ENCODE measurements at regions not wholly inside any gene's neighbourhood (a gene's known extent, or its start where the extent isn't known, plus 50 kb on each side); places are given as distances from the start of the nearest gene placed in this dataset.
"Not testable (repeated sequence)": the region's sequence is repeated elsewhere in the genome, so short reads cannot be mapped to it uniquely, and the experiment has no call there.

DNA sequence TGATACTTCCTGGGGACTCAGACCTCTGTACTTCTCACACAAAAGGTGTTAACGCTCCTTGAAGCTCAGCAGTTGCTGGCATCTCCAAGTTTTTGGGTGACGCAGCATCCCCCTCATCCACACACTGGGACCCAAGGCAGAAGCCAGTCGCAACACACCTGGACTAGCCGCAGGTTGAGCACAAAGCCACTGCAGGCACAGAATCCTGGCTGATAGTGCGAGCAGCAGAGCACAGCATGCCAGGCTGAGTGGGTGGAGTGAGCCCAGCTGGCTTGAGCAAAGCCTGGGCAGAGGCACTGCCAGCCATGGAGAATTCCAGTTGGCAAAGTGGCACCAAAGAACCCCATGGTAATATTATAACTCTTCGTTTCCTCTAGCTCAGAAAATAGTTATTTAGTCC lies 873.2 kb upstream of the NDST4 start:
- H3K27ac ChIP-seq (ENCODE audit: low read depth, low read length): no peak overlapping the region
- peaks cover 22% of the 10 kb centered on the region for H3K9me3 ChIP-seq (ENCODE audit: control insufficient read depth, insufficient read depth, low read length)
- no peak for DNase-seq (ENCODE audit: low read depth, low spot score)
- TF ChIP-seq CTCF (IDR thresholded peaks at IDR 0.05; ENCODE audit: low read depth, low read length): no peak
- POLR2A ChIA-PET: no interaction called here
- H3K27me3 ChIP-seq (ENCODE audit: control insufficient read depth, insufficient read depth, low read length): no peaks in the 10 kb centered on the region
- CTCF ChIA-PET: no interaction called here
- no peak overlapping the region for H3K4me3 ChIP-seq (ENCODE audit: low read depth, low read length)

GRCh38 chr4:115975421-115976001 lies 862.1 kb upstream of the NDST4 start:
- H3K27ac ChIP-seq (ENCODE audit: low read depth, low read length); H3K27me3 ChIP-seq (ENCODE audit: control insufficient read depth, insufficient read depth, low read length); CTCF ChIA-PET; H3K4me3 ChIP-seq (ENCODE audit: low read depth, low read length); POLR2A ChIA-PET; H3K9me3 ChIP-seq (ENCODE audit: control insufficient read depth, insufficient read depth, low read length); DNase-seq (ENCODE audit: low read depth, low spot score): not testable (repeated sequence)

DNA sequence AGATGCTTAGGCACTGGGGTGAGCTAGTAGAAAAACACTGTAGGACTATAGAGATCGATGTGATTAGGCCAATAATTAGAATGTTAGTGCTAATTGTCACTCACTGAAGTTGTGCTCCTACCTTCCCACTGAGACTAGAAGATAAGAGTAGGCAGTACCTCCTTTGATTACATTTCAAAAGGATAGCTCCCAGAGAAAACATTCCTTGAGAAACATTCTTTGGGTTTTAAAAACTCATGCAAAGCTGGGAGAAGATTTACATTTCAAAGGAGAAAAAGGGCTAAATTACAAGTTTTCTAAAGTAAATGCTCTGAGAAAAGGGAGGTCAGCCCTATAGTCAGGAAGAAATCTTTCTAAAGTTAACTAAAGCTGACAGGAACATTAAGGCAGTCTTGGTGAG lies 860.3 kb upstream of the NDST4 start:
- Histone ChIP-seq H3K4me3 (ENCODE audit: low read depth, low read length) (no peak overlapping the region), H3K9me3 (ENCODE audit: control insufficient read depth, insufficient read depth, low read length) (peaks cover 3% of the 10 kb centered on the region; the same call in 1 of the 2 replicates)

DNA sequence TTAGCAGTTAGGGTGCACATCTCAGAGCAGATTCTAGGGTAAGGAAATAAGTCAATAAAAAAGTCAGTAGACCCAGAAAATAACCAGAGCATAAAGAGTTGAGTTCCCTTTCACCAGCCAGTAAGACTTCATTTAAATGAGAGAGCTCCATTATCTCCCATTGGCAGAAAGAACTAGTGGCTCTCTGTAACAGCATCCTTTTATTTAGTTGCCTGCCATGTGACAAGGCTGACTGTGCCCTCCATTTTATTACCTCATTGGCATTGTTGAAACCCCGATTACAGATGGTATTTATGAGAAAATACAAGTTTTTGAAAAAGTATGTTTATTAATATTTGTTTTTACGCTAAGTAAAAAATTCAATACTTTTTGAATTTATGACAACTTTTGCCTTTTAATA lies 859.5 kb upstream of the NDST4 start:
- CTCF ChIA-PET: no interaction called here
- Histone ChIP-seq H3K9me3 (ENCODE audit: control insufficient read depth, insufficient read depth, low read length) (peaks cover 3% of the 10 kb centered on the region; the same call in 1 of the 2 replicates), H3K27ac (ENCODE audit: low read depth, low read length) (no peak overlapping the region), H3K27me3 (ENCODE audit: control insufficient read depth, insufficient read depth, low read length) (no peaks in the 10 kb centered on the region), H3K4me3 (ENCODE audit: low read depth, low read length) (no peak overlapping the region)
- POLR2A ChIA-PET: no interaction called here
- no peak for TF ChIP-seq CTCF (IDR thresholded peaks at IDR 0.05; ENCODE audit: low read depth, low read length)
- no peak for DNase-seq (ENCODE audit: low read depth, low spot score)

More for the DNA sequence above, 860.3 kb upstream of the NDST4 start:
- Histone ChIP-seq H3K27me3 (ENCODE audit: control insufficient read depth, insufficient read depth, low read length) (no peaks in the 10 kb centered on the region), H3K27ac (ENCODE audit: low read depth, low read length) (no peak overlapping the region)
- CTCF ChIA-PET: no interaction called here
- no peak for TF ChIP-seq CTCF (IDR thresholded peaks at IDR 0.05; ENCODE audit: low read depth, low read length)
- POLR2A ChIA-PET: no interaction called here
- DNase-seq (ENCODE audit: low read depth, low spot score): no peak

DNA sequence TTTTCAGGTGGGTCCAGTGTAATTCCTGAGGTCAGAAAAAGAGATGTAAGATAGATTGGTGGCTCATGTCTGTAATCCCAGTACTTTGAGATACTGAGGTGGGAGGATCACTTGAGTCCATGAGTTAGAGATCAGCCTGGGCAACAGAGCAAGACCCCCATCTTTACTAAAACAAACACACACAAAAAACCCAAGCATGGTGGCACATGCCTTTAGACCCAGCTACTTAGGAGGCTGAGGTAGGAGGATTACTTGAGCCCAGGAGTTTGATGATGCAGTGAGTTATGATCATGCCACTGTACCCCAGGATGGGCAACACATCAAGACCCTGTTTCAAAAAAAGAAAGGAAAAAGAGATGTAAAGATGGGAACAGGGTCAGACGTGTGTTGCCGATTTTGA lies 857.4 kb upstream of the NDST4 start:
- TF ChIP-seq CTCF (IDR thresholded peaks at IDR 0.05; ENCODE audit: low read depth, low read length): no peak
- no peak for DNase-seq (ENCODE audit: low read depth, low spot score)
- POLR2A ChIA-PET: no interaction called here
- Histone ChIP-seq H3K27me3 (ENCODE audit: control insufficient read depth, insufficient read depth, low read length) (no peaks in the 10 kb centered on the region), H3K9me3 (ENCODE audit: control insufficient read depth, insufficient read depth, low read length) (peaks cover 3% of the 10 kb centered on the region; the same call in 1 of the 2 replicates), H3K4me3 (ENCODE audit: low read depth, low read length) (no peak overlapping the region), H3K27ac (ENCODE audit: low read depth, low read length) (no peak overlapping the region)
- CTCF ChIA-PET: no interaction called here

GRCh38 chr4:115969756-115970155 lies 856.3 kb upstream of the NDST4 start:
- Histone ChIP-seq H3K9me3 (ENCODE audit: control insufficient read depth, insufficient read depth, low read length) (peaks cover 3% of the 10 kb centered on the region; the same call in 1 of the 2 replicates), H3K27ac (ENCODE audit: low read depth, low read length) (no peak overlapping the region), H3K4me3 (ENCODE audit: low read depth, low read length) (no peak overlapping the region), H3K27me3 (ENCODE audit: control insufficient read depth, insufficient read depth, low read length) (no peaks in the 10 kb centered on the region)
- DNase-seq (ENCODE audit: low read depth, low spot score): no peak
- POLR2A ChIA-PET: no interaction called here
- CTCF ChIA-PET: no interaction called here
- TF ChIP-seq CTCF (IDR thresholded peaks at IDR 0.05; ENCODE audit: low read depth, low read length): no peak

Data from AG04450 (cell line).